Heart left ventricle (tissue), 13 donors: ENCODE measurements at regions not wholly inside any gene's neighbourhood (a gene's known extent, or its start where the extent isn't known, plus 50 kb on each side); places are given as distances from the start of the nearest gene placed in this dataset.

ENCODE experiments used
- POLR2A ChIP-seq, 2 donors: fragments of 450-650 bp; IDR thresholded peaks; one replicate each; pipeline ENCODE4 v1.6.1; 2017; ENCODE audit warnings: antibody characterized with exemption in 2 of 2, mild to moderate bottlenecking in 2 of 2, moderate library complexity in 2 of 2
- TF ChIP-seq, protein P1 (sequence below), 12 donors: fragments of 200-600 bp; sonication (generic) in 4 of 12; IDR thresholded peaks; one replicate each; pipeline versions ENCODE4 v1.5.0 to v1.8.0; 2018 to 2022; ENCODE audit warnings: antibody characterized with exemption in 12 of 12, mild to moderate bottlenecking in 5 of 12
- donor health status: ischemic (EF 13 %, LVEDD 7.1; RV severe dilation, severe dysfunction).
- donor health status: DM: no; HTN: yes; CAD: no.
- donor health status: DM: no; HTN: no; CAD: no.
- donor health status: ischemic (EF 25% LVEDD 6.9; RV normal size, moderate dysfunction).
- donor health status: ischemic (EF 25% LVEDD 5.7; RV mildly dilated, moderate dysfunction).
- donor health status: ischemic (EF 35%, LVEDD 5.7; RV mildly dilated, moderate dysfunction).
- donor health status: nonischemic (EF 11% LVEDD 7.7; RV severe dilation, severe dysfunction).
- donor health status: DM: yes; HTN: yes; CAD: no.
- donor health status: PGD.
- donor health status: ischemic (EF 29% LVEDD 5.4; RV normal size, mild dysfunction).
- donor health status: nonischemic (EF 23%, LVEDD 6.1; RV moderate dilation, normal function).

DNA sequence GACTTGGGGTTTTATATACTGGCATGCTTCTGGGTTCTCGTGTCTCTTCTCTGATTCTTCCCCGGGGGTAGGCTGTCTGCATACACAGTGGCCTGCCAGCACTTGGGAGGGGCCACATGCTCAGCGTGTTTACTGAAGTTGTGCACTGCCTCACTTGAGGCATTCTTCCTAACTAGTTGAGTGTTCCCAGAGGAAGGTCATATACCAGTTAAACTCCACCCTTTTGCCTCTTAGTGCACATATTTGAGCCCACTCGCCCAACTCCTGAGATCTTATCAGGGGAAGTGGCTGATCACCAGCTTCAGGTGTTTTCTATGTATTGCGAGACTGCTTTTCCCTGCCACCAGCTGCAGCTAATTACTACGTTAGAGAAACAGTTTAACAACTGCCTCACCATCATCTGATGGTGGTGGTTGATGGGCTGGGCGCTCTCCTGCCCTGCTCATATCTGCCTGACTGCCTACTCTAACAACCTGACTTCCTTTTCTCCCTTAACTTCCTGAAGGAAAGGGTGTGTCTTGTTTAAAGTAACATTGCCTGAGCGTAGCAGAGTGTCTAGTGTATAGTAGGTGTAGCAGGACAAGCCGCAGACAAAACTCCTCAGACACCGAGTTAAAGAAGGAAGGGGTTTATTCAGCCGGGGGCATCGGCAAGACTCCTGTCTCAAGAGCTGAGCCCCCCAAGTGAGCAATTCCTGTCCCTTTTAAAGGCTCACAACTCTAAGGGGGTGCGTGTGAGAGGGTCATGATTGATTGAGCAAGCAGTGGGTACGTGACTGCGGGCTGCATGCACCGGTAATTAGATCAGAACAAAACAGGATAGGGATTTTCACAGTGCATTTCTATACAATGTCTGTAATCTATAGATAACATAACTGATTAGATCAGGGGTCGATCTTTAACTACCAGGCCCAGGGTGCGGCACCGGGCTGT lies 60.1 kb upstream of the CLINT1 start:
- TF ChIP-seq, protein P1, sequence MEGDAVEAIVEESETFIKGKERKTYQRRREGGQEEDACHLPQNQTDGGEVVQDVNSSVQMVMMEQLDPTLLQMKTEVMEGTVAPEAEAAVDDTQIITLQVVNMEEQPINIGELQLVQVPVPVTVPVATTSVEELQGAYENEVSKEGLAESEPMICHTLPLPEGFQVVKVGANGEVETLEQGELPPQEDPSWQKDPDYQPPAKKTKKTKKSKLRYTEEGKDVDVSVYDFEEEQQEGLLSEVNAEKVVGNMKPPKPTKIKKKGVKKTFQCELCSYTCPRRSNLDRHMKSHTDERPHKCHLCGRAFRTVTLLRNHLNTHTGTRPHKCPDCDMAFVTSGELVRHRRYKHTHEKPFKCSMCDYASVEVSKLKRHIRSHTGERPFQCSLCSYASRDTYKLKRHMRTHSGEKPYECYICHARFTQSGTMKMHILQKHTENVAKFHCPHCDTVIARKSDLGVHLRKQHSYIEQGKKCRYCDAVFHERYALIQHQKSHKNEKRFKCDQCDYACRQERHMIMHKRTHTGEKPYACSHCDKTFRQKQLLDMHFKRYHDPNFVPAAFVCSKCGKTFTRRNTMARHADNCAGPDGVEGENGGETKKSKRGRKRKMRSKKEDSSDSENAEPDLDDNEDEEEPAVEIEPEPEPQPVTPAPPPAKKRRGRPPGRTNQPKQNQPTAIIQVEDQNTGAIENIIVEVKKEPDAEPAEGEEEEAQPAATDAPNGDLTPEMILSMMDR (IDR thresholded peaks at IDR 0.05), result no peak
- TF ChIP-seq POLR2A (IDR thresholded peaks at IDR 0.05), result no peak
